ENCODE measurements at regions not wholly inside any gene's neighbourhood (a gene's known extent, or its start where the extent isn't known, plus 50 kb on each side); places are given as distances from the start of the nearest gene placed in this dataset.

GRCh38 chr13:108463340-108463739, 166.1 kb upstream of the MYO16 start:
- no peaks in the 10 kb centered on the region for H3K79me2 ChIP-seq (ENCODE audit: control insufficient read depth, insufficient read depth, low read length)
- no peaks in the 10 kb centered on the region for H3K9me1 ChIP-seq (ENCODE audit: control insufficient read depth, extremely low read depth, insufficient read depth, low read length)
- no peak for TF ChIP-seq CTCF (optimal IDR thresholded peaks at IDR 0.05 in 1 of 3, IDR thresholded peaks at IDR 0.05 in 1 of 3, conservative IDR thresholded peaks at IDR 0.05 in 1 of 3; ENCODE audit: extremely low read depth in 1 of 3, insufficient read depth in 2 of 3, low read length in 3 of 3)
- no peak for TF ChIP-seq EZH2 (IDR thresholded peaks at IDR 0.05; ENCODE audit: low read length)
- H4K20me1 ChIP-seq (ENCODE audit: control insufficient read depth, extremely low read depth, insufficient read depth, low read length) = no peaks in the 10 kb centered on the region
- no peaks in the 10 kb centered on the region for H3K36me3 ChIP-seq (ENCODE audit: control insufficient read depth in 2 of 2, extremely low read depth in 1 of 2, insufficient read depth in 2 of 2, low read length in 2 of 2)
- no peak overlapping the region for H3K4me3 ChIP-seq (ENCODE audit: control insufficient read depth in 2 of 3, extremely low read depth in 1 of 3, insufficient read depth in 2 of 3, low read depth in 1 of 3, low read length in 3 of 3)
- FAIRE-seq (no peak), DNase-seq (ENCODE audit: low read depth, low spot score) (no peak)
- H3K27me3 ChIP-seq (ENCODE audit: control insufficient read depth, extremely low read depth, insufficient read depth, low read length) = no peaks in the 10 kb centered on the region
- dilution Hi-C loops (cut with MboI; ENCODE audit: extremely low pct_ligation_motif_present, low sequenced_read_pairs) = no loop called here
- no peak overlapping the region for H2AFZ ChIP-seq (ENCODE audit: control insufficient read depth, low read length)
- H3K27ac ChIP-seq (ENCODE audit: control insufficient read depth, insufficient read depth, low read length) = peak overlapping the region; percentile 36
- no peak overlapping the region for H3K9ac ChIP-seq (ENCODE audit: control insufficient read depth, extremely low read depth, insufficient read depth, low read length)
- no peak overlapping the region for H3K4me2 ChIP-seq (ENCODE audit: control insufficient read depth, extremely low read depth, insufficient read depth, low read depth, low read length)
- no peaks in the 10 kb centered on the region for H3K4me1 ChIP-seq (ENCODE audit: control insufficient read depth, extremely low read depth, insufficient read depth, low read length)
- H3K9me3 ChIP-seq (ENCODE audit: control insufficient read depth, low read depth, low read length) = no peaks in the 10 kb centered on the region

GRCh38 chr13:108470921-108471320, 158.5 kb upstream of the MYO16 start:
- H4K20me1 ChIP-seq (ENCODE audit: control insufficient read depth, extremely low read depth, insufficient read depth, low read length) = no peaks in the 10 kb centered on the region
- H3K27me3 ChIP-seq (ENCODE audit: control insufficient read depth, extremely low read depth, insufficient read depth, low read length) = no peaks in the 10 kb centered on the region
- H3K9me1 ChIP-seq (ENCODE audit: control insufficient read depth, extremely low read depth, insufficient read depth, low read length) = no peaks in the 10 kb centered on the region
- no peak overlapping the region for H3K4me3 ChIP-seq (ENCODE audit: control insufficient read depth in 2 of 3, extremely low read depth in 1 of 3, insufficient read depth in 2 of 3, low read depth in 1 of 3, low read length in 3 of 3)
- no peaks in the 10 kb centered on the region for H3K79me2 ChIP-seq (ENCODE audit: control insufficient read depth, insufficient read depth, low read length)
- no peaks in the 10 kb centered on the region for H3K9me3 ChIP-seq (ENCODE audit: control insufficient read depth, low read depth, low read length)
- no peaks in the 10 kb centered on the region for H3K4me1 ChIP-seq (ENCODE audit: control insufficient read depth, extremely low read depth, insufficient read depth, low read length)
- dilution Hi-C loops (cut with MboI; ENCODE audit: extremely low pct_ligation_motif_present, low sequenced_read_pairs) = no loop called here
- no peaks in the 10 kb centered on the region for H3K36me3 ChIP-seq (ENCODE audit: control insufficient read depth in 2 of 2, extremely low read depth in 1 of 2, insufficient read depth in 2 of 2, low read length in 2 of 2)
- TF ChIP-seq EZH2 (IDR thresholded peaks at IDR 0.05; ENCODE audit: low read length) = no peak
- no peak for TF ChIP-seq CTCF (optimal IDR thresholded peaks at IDR 0.05 in 1 of 3, IDR thresholded peaks at IDR 0.05 in 1 of 3, conservative IDR thresholded peaks at IDR 0.05 in 1 of 3; ENCODE audit: extremely low read depth in 1 of 3, insufficient read depth in 2 of 3, low read length in 3 of 3)
- H2AFZ ChIP-seq (ENCODE audit: control insufficient read depth, low read length) = no peak overlapping the region
- no peak overlapping the region for H3K9ac ChIP-seq (ENCODE audit: control insufficient read depth, extremely low read depth, insufficient read depth, low read length)
- no peak overlapping the region for H3K4me2 ChIP-seq (ENCODE audit: control insufficient read depth, extremely low read depth, insufficient read depth, low read depth, low read length)
- no peak for DNase-seq (ENCODE audit: low read depth, low spot score)
- no peak for FAIRE-seq
- no peak overlapping the region for H3K27ac ChIP-seq (ENCODE audit: control insufficient read depth, insufficient read depth, low read length)

Measured in keratinocyte (primary cell).